Fibroblast of mammary gland (primary cell): ENCODE measurements at regions not wholly inside any gene's neighbourhood (a gene's known extent, or its start where the extent isn't known, plus 50 kb on each side); places are given as distances from the start of the nearest gene placed in this dataset.

Experiments
- DNase-seq: peaks from one replicate; pipeline ENCODE4 v3.0.0-alpha.2; 2010; ENCODE audit warnings: low read depth
- H3K4me3 ChIP-seq: 2 replicates; pipeline ENCODE4 v1.5.1; 2011; ENCODE audit warnings: low read depth, mild to moderate bottlenecking, low read length, moderate library complexity; ENCODE audit not compliant: control insufficient read depth
- TF ChIP-seq, protein P1 (sequence below): conservative IDR thresholded peaks from 2 replicates; pipeline ENCODE4 v1.5.1; 2011; ENCODE audit warnings: low read depth, low read length, inconsistent platforms; ENCODE audit not compliant: control insufficient read depth, insufficient read depth

DNA sequence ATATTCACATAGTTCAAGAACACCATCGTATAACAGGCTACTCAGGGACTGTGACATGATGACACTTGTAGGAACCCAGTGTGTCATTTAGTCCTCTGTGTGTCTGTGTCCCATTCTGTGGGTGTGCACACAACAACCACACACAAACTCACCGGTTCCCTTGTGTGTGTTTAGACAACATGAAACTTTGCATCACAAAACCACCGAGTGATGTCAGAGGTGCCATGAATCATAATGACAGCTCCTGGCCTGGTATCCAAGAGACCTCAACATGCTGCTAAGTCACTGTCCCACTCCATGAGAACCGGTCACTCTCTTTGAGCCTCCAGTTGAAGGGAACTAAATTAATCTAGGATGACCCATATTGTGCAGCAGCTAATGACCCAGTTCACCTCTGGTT, 421.3 kb downstream of the PREX1 start:
- no peak overlapping the region for H3K4me3 ChIP-seq
- TF ChIP-seq, protein P1, sequence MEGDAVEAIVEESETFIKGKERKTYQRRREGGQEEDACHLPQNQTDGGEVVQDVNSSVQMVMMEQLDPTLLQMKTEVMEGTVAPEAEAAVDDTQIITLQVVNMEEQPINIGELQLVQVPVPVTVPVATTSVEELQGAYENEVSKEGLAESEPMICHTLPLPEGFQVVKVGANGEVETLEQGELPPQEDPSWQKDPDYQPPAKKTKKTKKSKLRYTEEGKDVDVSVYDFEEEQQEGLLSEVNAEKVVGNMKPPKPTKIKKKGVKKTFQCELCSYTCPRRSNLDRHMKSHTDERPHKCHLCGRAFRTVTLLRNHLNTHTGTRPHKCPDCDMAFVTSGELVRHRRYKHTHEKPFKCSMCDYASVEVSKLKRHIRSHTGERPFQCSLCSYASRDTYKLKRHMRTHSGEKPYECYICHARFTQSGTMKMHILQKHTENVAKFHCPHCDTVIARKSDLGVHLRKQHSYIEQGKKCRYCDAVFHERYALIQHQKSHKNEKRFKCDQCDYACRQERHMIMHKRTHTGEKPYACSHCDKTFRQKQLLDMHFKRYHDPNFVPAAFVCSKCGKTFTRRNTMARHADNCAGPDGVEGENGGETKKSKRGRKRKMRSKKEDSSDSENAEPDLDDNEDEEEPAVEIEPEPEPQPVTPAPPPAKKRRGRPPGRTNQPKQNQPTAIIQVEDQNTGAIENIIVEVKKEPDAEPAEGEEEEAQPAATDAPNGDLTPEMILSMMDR: no peak
- DNase-seq: peak; percentile 8

DNA sequence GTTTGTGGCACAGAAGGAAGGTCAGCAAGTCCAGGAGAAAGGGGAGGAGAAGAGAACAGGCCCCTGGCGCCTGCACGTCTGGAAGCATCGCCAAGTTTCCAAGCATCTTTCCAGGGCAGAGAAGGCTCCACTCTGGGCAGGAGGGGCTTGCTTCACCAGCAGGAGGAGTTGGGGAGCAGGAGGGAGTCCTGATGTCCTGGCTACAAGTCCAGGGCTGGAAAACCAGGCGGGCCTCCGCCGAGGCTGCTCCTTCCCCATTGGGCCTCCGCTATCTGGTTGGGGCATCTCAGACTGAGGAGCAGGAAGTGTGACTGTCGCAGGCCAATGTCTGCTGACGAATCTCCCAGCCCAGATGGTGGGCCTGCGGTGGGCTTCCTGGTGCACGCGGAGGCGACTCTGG, 421.9 kb downstream of the PREX1 start:
- DNase-seq: no peak
- no peak overlapping the region for H3K4me3 ChIP-seq
- TF ChIP-seq, protein P1: no peak

DNA sequence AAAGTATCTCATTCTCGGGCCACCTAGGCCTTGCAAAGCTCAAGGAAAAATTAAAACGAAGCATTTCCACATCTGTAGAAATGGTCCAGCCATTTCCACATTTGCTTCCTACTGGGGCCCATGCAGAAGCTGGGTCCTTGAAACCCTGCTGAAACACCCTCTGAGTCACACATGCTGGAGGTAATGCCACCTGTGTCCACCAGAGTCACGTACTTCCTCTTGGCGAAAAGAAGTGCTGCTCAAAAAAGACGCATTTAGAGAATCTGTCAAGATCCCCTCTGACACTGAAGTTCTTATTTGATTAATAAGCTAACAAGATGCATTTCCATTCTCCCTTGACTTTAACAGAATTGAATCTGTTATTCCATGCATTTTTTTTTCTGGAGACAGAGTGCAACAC, 423.2 kb downstream of the PREX1 start:
- TF ChIP-seq, protein P1: no peak
- no peak for DNase-seq
- no peak overlapping the region for H3K4me3 ChIP-seq

DNA sequence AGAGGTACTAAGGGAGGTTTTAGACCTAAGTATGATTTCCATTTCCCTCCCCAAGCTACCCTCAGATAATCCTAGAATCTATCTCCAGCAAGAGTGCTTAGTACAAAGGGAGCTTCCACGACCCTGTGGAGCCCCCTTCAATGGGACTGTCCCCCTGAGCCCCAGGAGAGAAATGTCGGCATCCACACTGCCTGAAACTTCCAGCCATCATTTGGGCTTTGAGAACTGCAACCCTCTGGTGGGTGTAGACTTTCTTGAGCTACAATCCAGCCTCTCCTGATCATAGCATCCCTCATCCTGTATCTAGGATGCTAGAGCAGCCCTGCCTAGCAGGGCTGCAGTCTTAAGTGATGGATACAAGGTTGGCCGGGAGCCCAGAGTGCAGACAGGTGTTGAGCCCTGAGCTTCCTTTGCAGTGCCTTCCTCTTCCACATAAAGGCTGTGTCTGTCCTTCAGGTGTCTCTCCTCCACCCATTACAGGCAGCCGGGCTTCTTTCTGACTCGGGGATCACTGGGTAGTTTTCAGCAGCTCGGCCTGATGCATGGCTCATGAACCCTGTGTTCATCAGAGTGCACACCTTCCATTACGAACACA, 424.5 kb downstream of the PREX1 start:
- TF ChIP-seq, protein P1: no peak
- no peak overlapping the region for H3K4me3 ChIP-seq
- no peak for DNase-seq

DNA sequence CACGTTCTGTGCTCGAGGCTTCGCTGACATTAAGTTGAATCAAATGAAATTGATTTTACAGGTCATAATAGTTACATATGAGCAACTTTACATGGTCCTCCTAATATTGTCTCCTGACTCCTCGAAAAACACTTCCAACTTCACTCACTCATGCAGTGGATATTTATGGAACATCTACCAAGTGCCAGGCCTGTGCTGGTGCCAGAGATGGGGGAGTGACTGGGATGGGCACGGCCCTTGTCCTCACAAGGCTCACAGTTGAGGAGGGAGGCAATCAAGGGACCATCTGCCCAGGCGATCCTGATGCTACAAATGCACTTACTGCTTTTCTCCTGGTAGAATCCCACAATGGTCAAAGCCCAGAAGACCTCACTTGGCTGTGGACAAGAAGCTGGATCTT, 426.4 kb downstream of the PREX1 start:
- H3K4me3 ChIP-seq: no peak overlapping the region
- TF ChIP-seq, protein P1: no peak
- DNase-seq: no peak

DNA sequence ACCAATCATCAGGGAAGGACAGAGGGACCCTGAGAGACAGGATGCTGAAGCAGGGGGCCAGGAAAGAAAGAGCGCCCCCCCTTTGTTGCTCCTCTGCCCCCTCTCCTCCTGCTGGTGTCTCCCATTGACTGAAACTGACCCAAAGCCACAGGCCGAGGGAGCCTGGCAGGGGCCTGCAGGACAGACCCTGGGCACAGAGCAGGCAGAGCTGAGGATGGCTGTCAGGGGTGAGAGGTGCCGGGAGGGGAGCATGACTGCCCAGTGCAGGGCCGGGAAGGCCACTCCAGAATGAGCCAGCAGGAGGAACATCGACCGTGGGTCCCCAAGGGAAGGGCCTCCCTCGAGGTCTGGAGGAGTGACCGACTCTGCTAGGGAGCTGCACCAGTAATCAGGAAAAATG, 427.8 kb downstream of the PREX1 start:
- DNase-seq: no peak
- H3K4me3 ChIP-seq: no peak overlapping the region
- TF ChIP-seq, protein P1: no peak
